Tibial nerve (tissue), 4 donors: ENCODE measurements at regions not wholly inside any gene's neighbourhood (a gene's known extent, or its start where the extent isn't known, plus 50 kb on each side); places are given as distances from the start of the nearest gene placed in this dataset.

ENCODE experiments used
- DNase-seq, 2 donors: peaks; one replicate each; pipeline ENCODE4 v3.0.0-alpha.2; 2019; ENCODE audit warnings: low spot score in 2 of 2
- H3K27ac ChIP-seq, 4 donors: fragments of 200-600 bp; sonication (generic) in 3 of 4; one replicate each; pipeline ENCODE4 v1.5.1; 2017 to 2019; ENCODE audit warnings: mild to moderate bottlenecking in 1 of 4
- H3K27me3 ChIP-seq, 2 donors: fragments of 200-600 bp; sonication (generic) in 1 of 2; one replicate each; pipeline versions ENCODE4 v1.5.1 to v1.6.0; 2017 to 2019
- H3K36me3 ChIP-seq, 3 donors: fragments of 200-600 bp; sonication (generic); one replicate each; pipeline ENCODE4 v1.5.1; 2018 to 2019
- H3K4me1 ChIP-seq, 4 donors: fragments of 200-600 bp; sonication (generic) in 3 of 4; one replicate each; pipeline ENCODE4 v1.5.1; 2017 to 2019
- H3K4me3 ChIP-seq, 4 donors: fragments of 200-600 bp; sonication (generic) in 3 of 4; one replicate each; pipeline ENCODE4 v1.5.1; 2017 to 2019; ENCODE audit warnings: mild to moderate bottlenecking in 1 of 4, moderate library complexity in 1 of 4
- H3K9me3 ChIP-seq, 4 donors: fragments of 200-600 bp; sonication (generic) in 3 of 4; one replicate each; pipeline ENCODE4 v1.5.1; 2017 to 2019
- CTCF ChIP-seq, 5 experiments: fragments of 200-600 bp in 3 of 5; fragments of 450-650 bp in 2 of 5; sonication (generic) in 3 of 5; IDR thresholded peaks; one replicate each; pipeline ENCODE4 v1.5.1; 2016 to 2019; ENCODE audit warnings: antibody characterized with exemption in 5 of 5, mild to moderate bottlenecking in 3 of 5, moderate library complexity in 2 of 5
- EP300 ChIP-seq, 2 donors: sonication (generic); formaldehyde crosslinking; IDR thresholded peaks; one replicate each; pipeline ENCODE4 v1.6.1; 2017; ENCODE audit warnings: antibody characterized with exemption in 2 of 2, mild to moderate bottlenecking in 1 of 2
- POLR2A ChIP-seq, 2 donors: fragments of 450-650 bp; IDR thresholded peaks; one replicate each; pipeline ENCODE4 v1.6.1; 2017; ENCODE audit warnings: antibody characterized with exemption in 2 of 2, mild to moderate bottlenecking in 2 of 2, moderate library complexity in 2 of 2
- WGBS, 2 donors: methylation state at CpG; one replicate each; pipeline ENCODE4 v1.1.5; 2018; 5-methylcytosine and 5-hydroxymethylcytosine counted together

- H3K9me3 ChIP-seq, result no peaks in the 10 kb centered on the region
- WGBS, 2 donors, result 86 to 87% methylated on average over 3 of the region's 3 CpGs
- no peaks in the 10 kb centered on the region for H3K4me1 ChIP-seq
- no peaks in the 10 kb centered on the region for H3K27me3 ChIP-seq
- no peak overlapping the region for H3K4me3 ChIP-seq
- H3K36me3 ChIP-seq, result no peaks in the 10 kb centered on the region
- TF ChIP-seq CTCF (IDR thresholded peaks at IDR 0.05) (no peak), EP300 (IDR thresholded peaks at IDR 0.05) (no peak), POLR2A (IDR thresholded peaks at IDR 0.05) (no peak)
- no peak overlapping the region for H3K27ac ChIP-seq
- no peak for DNase-seq
These were observed 1630.2 kb upstream of the FLRT2 start for GRCh38 chr14:83899706-83900105.

- WGBS, 2 donors, result 87 to 97% methylated on average over 1 of the region's 1 CpG
- Histone ChIP-seq H3K27ac (no peak overlapping the region), H3K9me3 (no peaks in the 10 kb centered on the region), H3K27me3 (no peaks in the 10 kb centered on the region), H3K36me3 (no peaks in the 10 kb centered on the region), H3K4me1 (peaks cover 0 to 3% (median 0%) of the 10 kb centered on the region in 4 donors), H3K4me3 (no peak overlapping the region)
- TF ChIP-seq EP300 (IDR thresholded peaks at IDR 0.05) (no peak), CTCF (IDR thresholded peaks at IDR 0.05) (no peak), POLR2A (IDR thresholded peaks at IDR 0.05) (no peak)
- no peak for DNase-seq
These were observed 1624.8 kb upstream of the FLRT2 start for GRCh38 chr14:83905157-83905556.

GRCh38 chr14:83908419-83908818, 1621.5 kb upstream of the FLRT2 start:
- TF ChIP-seq POLR2A (IDR thresholded peaks at IDR 0.05), result no peak
- no peak for TF ChIP-seq EP300 (IDR thresholded peaks at IDR 0.05)
- TF ChIP-seq CTCF (IDR thresholded peaks at IDR 0.05), result no peak
- peaks cover 0 to 3% (median 0%) of the 10 kb centered on the region in 4 donors for H3K4me1 ChIP-seq
- H3K36me3 ChIP-seq, result no peaks in the 10 kb centered on the region
- H3K27ac ChIP-seq, result no peak overlapping the region
- no peaks in the 10 kb centered on the region for H3K27me3 ChIP-seq
- no peaks in the 10 kb centered on the region for H3K9me3 ChIP-seq
- WGBS, 2 donors, result 88 to 91% methylated on average over 3 of the region's 3 CpGs
- DNase-seq, result no peak
- H3K4me3 ChIP-seq, result no peak overlapping the region

DNA sequence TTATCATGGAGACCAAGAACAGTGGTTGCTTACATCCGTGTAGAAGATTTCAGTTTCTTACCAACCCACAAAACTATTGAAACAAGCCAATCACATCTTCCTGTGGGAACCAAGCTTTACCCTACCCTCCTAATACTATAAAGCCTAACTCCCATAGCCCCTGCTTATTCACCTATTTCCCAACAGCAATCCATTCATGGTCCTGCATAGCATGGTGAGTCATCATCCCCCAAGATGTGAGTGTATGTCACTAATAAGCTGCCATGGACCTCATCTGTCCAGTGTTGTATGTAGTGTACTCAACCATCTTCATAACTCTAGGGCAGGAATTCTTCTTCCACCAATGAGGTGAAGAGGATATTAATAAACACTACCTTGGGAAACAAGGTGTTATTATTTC, 1620.4 kb upstream of the FLRT2 start:
- 96 to 97% methylated on average over 1 of the region's 1 CpG for WGBS, 2 donors
- Histone ChIP-seq H3K9me3 (no peaks in the 10 kb centered on the region), H3K27ac (no peak overlapping the region), H3K27me3 (no peaks in the 10 kb centered on the region), H3K36me3 (no peaks in the 10 kb centered on the region), H3K4me1 (peaks cover 0 to 3% (median 0%) of the 10 kb centered on the region in 4 donors), H3K4me3 (no peak overlapping the region)
- TF ChIP-seq CTCF (IDR thresholded peaks at IDR 0.05), result no peak
- no peak for TF ChIP-seq POLR2A (IDR thresholded peaks at IDR 0.05)
- TF ChIP-seq EP300 (IDR thresholded peaks at IDR 0.05), result no peak
- no peak for DNase-seq

DNA sequence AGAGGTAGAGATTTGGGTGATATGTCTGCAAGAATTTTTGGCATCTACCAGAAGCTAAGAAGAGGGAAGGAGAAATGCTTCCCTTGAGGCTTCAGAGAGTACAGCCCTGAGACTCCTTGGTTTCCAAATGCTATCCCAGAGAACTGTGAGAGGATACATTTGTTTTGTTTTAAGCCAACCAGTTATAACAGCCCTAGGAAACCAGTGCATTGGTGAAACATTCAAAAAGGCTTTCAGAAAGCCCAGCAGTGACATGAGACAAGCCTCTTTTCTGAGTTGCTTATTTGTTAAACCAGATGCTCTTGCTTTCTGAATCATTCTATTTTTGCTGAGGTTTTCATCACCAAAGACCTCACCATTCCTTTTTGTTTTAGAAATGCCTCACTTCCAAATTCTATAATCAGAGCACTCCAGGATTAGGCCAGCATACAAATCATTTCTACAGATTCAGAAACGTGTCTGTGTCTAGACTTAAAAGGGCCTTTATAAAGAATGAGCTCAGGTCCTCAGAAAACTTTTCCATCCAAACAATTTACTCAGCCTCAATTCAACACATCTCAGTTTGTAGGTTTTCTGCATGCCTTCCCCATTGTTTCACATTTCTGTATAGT, 1617.8 kb upstream of the FLRT2 start:
- Histone ChIP-seq H3K36me3 (no peaks in the 10 kb centered on the region), H3K9me3 (no peaks in the 10 kb centered on the region), H3K27ac (no peak overlapping the region), H3K27me3 (no peaks in the 10 kb centered on the region), H3K4me1 (peaks cover 0 to 3% (median 0%) of the 10 kb centered on the region in 4 donors), H3K4me3 (no peak overlapping the region)
- 13 to 14% methylated on average over 1 of the region's 1 CpG for WGBS, 2 donors
- no peak for DNase-seq
- no peak for TF ChIP-seq POLR2A (IDR thresholded peaks at IDR 0.05)
- TF ChIP-seq EP300 (IDR thresholded peaks at IDR 0.05), result no peak
- no peak for TF ChIP-seq CTCF (IDR thresholded peaks at IDR 0.05)
